NOMO-1 treated with DMSO at 0.1 percent for 48 hours (cell line): ENCODE measurements at regions not wholly inside any gene's neighbourhood (a gene's known extent, or its start where the extent isn't known, plus 50 kb on each side); places are given as distances from the start of the nearest gene placed in this dataset.
"Not testable (repeated sequence)": the region's sequence is repeated elsewhere in the genome, so short reads cannot be mapped to it uniquely, and the experiment has no call there.

Experiments used
- DNase-seq: peaks from one replicate; lab custom pipeline; 2025; ENCODE audit not compliant: unreplicated experiment; lab: John Stamatoyannopoulos, UW

GRCh38 chr7:97373736-97374135, 256.2 kb downstream of the SDHAF3 start:
- DNase-seq = no peak

GRCh38 chr7:97377713-97378112, 260.2 kb downstream of the SDHAF3 start:
- no peak for DNase-seq

- no peak for DNase-seq
Measured at GRCh38 chr7:97381815-97382554, 264.5 kb downstream of the SDHAF3 start.

- DNase-seq = no peak
Measured at GRCh38 chr7:97390052-97390451, 272.6 kb downstream of the SDHAF3 start.

DNA sequence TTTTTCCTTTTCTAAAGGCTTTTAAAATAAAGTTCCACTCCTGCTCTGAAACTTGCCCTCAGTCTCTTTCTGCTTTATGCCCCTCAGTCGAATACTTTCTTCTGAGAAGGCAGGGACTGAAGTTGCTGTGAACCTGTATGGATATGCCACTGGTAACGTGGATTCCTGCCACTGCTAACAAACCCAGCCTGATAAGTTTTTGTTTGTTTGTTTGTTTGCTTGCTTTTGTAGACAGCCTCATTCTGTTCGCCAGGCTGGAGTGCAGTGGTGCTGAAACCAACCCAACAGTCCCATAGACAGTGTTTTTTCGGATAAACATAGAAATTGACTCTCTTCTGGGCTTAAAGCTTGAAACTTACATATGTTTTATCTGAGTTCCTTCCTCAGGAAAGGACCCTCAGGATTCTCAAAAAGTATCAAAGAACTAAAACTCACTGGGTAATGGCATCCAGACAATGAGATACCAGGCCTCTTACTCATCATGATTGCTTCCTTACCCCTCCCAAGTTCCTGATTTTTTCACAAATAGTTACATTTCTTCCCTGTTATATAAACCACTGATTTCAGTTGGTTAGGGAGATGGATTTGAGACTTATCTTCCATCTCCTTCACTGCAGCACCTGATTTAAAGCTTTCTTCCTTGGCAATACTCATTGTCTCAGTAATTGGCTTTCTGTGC, 273.6 kb downstream of the SDHAF3 start:
- DNase-seq = no peak

DNA sequence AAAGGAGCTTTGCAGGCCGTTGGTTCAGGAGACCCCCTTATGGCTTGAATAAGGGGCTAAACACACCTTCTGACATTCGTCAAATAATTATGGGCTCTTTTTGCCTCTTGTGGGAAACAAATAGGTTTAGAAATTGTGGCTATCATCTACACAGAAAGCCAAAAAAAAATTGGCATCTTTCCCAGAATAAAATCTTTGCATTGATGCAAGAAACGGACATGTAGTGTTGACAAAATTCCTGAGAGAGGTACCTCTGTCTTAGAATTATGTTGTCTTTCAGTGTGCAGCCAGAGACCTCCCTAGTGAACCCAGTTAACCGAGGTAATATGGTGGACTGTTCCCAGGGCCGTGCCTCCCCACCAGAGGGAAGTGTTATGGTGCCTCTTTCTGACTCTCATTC, 283.9 kb downstream of the SDHAF3 start:
- no peak for DNase-seq

- no peak for DNase-seq
Measured at GRCh38 chr7:97405835-97406234, 288.3 kb downstream of the SDHAF3 start.

DNA sequence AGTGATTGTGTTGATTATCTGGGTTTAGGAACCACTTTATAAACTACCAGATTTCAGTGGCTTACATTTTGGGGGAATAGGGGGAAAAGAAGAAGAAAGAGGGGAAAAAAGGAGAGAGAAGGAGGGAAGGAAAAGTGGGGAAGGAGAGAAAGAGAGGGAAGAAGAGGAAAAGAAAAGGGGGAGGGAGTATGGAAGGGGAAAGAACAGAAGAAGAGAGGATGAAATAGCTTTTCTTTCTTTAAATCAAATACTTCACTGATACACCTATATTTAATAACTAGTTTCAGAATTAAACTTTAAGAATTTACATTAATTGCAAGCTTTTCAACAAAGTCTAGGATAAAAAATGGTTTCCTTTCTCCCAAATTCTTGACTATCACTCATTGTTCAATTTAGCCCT, 289.6 kb downstream of the SDHAF3 start:
- no peak for DNase-seq

DNA sequence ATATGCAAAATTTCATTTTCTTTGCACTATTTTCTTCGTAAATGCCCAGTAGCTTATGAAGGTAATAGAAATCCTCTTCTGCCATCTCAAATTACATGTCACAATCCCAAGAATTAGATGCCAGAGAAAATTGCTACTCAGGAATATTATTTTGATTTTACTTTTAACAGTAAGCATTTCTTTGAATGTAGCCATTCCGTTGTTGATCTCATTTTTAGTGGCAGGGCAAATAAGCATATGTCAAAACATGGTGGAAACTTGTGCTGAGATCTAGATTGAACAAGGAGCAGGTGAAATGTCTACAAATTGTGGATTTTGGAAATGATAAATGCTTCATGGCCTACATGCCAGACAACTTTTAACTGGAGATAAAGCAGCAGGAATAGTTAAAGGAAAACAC, 291.8 kb downstream of the SDHAF3 start:
- DNase-seq = no peak

- DNase-seq = no peak
Measured at GRCh38 chr7:97418312-97418711, 300.8 kb downstream of the SDHAF3 start.

GRCh38 chr7:97419898-97420297, 302.4 kb downstream of the SDHAF3 start:
- DNase-seq = no peak

DNA sequence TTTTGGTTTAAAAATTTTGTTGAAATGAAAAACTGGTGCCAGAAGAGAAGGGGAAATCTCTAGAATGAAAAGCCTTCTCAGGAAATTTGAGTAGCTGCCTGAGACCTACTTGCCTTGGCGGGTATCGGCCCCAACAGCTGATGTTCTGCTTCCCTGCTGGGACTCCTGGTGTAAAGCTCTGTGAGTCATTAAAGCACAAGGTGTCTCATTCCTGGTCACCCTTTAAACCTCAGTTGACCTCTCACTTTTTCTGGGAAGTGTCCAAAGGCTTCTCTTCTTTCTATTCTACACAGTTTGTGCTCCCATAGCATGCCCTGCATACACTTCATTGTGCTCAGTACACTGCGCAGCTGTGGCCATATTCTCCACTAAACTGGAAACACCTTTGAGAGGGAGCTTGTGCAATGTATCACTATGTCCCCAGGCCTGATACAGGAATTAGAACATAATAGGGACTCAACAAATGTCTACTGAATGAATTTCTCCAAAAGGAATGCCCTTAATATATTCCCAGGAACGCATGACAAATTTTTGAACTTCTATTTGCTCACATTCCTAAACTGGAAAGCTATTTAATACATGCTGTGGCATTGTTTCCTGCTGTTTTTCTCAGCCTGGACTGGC, 303.9 kb downstream of the SDHAF3 start:
- no peak for DNase-seq

GRCh38 chr7:97422046-97422445, 304.5 kb downstream of the SDHAF3 start:
- no peak for DNase-seq

DNA sequence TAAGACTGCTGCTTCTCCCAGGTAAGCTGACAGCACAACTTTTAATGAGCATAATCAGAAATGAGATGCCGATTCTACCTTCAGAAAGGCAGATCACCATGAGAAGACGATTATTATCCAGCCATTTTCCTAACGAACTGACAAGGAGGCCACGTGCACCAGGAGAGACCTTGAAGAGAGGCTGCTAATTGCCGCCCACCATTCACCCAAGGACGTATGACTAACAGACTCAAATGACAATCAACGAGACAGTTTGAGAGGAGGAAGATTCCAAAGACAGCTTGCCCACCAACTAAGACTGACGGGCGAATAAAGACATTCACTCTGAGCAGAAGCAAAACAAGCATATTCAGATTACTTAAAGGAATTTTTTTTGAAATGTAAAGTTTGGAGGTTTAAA, 301.9 kb upstream of the TAC1 start:
- no peak for DNase-seq

DNA sequence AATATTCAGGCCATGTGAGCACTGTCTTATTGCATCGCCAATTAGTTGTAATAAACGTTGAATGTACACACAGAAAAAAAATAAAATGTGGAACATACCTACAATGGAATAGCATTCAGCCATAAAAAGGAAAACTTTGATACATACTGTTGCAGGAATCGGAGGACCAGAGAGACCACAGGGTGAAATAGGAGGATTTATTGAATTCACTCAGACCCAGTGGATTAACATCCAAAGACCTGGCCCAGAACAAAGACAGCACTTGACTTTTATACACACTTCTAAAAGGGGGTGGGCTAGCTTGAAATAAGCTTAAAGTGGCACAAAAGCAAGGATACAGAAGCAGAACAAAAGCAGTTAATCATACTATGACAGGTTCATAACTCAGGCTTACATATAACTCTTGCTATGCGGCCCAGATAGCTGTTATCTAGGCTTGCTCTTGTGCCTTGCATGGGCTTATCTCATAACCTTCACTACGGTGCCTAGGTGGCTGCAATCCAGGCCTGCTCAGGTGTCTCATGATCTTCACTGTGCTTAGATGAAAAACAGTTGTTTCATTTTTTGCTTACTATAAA, 292.2 kb upstream of the TAC1 start:
- DNase-seq = no peak

DNA sequence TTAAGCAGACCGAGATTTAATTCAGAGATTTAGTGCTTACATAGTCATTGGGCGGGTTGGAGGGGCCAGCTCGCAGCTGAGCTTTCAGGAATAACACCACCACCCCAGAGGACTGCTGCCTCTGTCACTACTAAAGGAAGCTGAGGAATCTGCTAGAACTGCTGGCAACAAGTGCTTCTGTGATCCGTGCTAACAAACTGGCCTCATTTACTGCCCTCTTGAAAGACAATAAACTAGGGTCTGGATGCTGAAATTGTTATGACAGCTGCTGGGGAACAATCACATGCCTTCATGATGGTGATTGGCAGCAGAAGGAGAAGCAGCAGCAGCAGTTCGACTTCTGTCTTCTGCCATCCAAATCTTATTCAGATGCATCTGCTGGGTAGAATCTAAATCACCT, 285.5 kb upstream of the TAC1 start:
- DNase-seq = no peak

DNA sequence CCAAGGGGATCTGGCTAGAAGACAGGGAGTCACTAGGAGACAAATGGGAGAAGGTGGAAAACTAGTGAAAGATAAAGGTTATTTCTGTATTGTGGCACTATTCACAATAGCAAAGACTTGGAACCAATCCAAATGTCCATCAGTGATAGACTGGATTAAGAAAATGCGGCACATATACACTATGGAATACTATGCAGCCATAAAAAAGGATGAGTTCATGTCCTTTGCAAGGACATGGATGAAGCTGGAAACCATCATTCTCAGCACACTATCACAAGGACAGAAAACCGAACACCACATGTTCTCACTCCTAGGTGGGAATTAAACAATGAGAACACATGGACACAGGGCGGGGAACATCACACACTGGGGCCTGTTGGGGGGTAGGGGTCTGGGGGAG, 282.4 kb upstream of the TAC1 start:
- DNase-seq = not testable (repeated sequence)

DNA sequence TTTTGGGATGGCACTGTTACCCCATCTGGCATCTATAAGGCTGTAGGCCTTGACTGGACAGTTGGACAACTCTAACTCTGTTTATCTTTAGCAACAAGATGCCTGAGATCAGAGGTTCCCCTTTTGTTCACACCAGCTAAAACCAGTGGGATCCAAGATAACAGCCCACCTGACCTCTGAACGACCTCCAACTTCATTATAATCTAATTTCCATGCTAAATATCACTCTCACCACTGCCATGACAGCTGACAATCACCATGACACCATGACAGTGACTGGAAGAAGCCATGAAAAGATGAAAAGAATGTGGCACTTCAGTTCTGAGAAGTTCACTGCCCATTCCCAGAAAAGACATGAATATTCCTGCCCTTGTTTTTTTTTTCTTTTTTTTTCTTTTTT, 281.4 kb upstream of the TAC1 start:
- no peak for DNase-seq

DNA sequence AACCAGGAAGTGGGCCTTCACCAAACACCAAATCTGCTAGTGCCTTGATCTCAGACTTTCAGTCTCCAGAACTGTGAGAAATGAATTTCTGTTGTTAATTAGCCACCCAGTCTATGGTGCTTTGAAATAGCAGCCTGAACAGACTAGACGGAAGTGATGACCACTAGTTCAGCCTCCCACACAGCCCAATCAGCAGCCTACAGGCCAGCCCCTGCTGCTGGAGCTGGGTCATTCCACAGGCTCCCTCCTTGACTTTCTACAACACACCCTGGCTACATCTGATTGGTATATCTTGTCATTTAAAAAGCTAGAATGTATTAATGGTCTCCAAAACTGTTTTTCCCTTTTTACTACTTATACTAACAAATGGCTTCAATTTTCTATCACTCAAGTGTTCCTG, 277.2 kb upstream of the TAC1 start:
- no peak for DNase-seq

DNA sequence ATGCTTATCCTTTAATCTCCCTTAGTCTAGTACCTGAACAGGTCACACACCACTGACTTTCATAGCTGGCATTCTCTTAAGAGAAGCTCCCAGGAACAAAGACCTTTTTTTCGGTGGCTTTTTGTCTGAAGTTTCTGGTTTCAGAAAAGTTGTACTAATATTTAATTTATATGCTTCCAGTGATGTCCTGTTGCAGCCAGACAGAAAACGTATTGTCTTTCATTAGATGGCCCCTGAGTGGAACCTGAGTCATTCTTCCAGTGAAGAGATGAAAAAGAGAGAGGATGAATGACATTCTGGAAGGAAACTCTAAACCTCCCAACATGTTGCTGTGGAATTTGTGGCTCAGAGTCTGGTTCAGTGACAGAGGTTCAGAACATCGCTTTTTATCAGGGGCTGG, 274.8 kb upstream of the TAC1 start:
- DNase-seq = no peak

DNA sequence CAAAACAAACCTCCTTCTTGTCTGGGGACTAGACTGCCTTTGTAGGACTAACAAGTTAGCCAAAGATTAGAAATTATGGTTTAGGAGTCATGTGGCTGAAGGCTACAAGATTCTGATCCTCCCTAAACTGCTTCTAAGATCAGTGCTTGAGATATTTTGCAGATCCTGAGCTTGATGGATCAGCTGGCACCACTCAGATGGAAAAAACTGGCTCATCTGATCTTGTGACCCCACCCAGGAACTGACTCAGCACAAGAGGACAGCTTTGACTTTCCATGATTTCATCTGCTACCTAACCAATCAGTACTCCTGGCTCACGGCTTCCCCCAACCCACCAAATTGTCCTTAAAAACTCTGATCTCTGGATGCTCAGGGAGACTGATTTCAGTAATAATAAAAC, 271.5 kb upstream of the TAC1 start:
- DNase-seq = no peak

- no peak for DNase-seq
Measured at GRCh38 chr7:97461596-97461995, 270.3 kb upstream of the TAC1 start.
